Activated CD8-positive, alpha-beta T cell treated with anti-CD3 and anti-CD28 coated beads, Interleukin-2, amount 10 ng/mL, durations not matched to agents 7 days and 5 days (primary cell): ENCODE measurements at regions not wholly inside any gene's neighbourhood (a gene's known extent, or its start where the extent isn't known, plus 50 kb on each side); places are given as distances from the start of the nearest gene placed in this dataset.
A peak's percentile ranks its signal among the peaks of the same experiment; 100 is the strongest.
"Not testable (repeated sequence)": the region's sequence is repeated elsewhere in the genome, so short reads cannot be mapped to it uniquely, and the experiment has no call there.

Experiments
- ATAC-seq: fragments of 150-1000 bp; cut with Tn5 transposase; one replicate; pipeline ENCODE4 v1.10.0; 2021; ENCODE audit warnings: moderate library complexity
- CTCF ChIA-PET: fragments of 350-600 bp; sonication (Branson Sonifier 250); formaldehyde crosslinking; loops from one replicate; lab custom pipeline; 2021; ENCODE audit warnings: antibody characterized with exemption; lab: Charles Lee
- POLR2A ChIA-PET: fragments of 350-600 bp; sonication (Branson Sonifier 250); formaldehyde crosslinking; loops from one replicate; lab custom pipeline; 2021; ENCODE audit warnings: antibody characterized with exemption; lab: Charles Lee
- DNase-seq: peaks from one replicate; pipeline ENCODE4 v3.0.0-alpha.2; 2020
- H3K27ac Mint-ChIP-seq: one replicate; pipeline ENCODE4 v1.8.0; 2021; ENCODE audit warnings: mild to moderate bottlenecking, mixed read lengths
- H3K27me3 Mint-ChIP-seq: one replicate; pipeline ENCODE4 v1.8.0; 2021; ENCODE audit warnings: low read depth, mixed read lengths
- H3K36me3 Mint-ChIP-seq: one replicate; pipeline ENCODE4 v1.8.0; 2021; ENCODE audit warnings: low read depth, mixed read lengths
- H3K4me1 Mint-ChIP-seq: one replicate; pipeline ENCODE4 v1.8.0; 2021; ENCODE audit warnings: low read depth, mixed read lengths
- H3K4me3 Mint-ChIP-seq: one replicate; pipeline ENCODE4 v1.8.0; 2021; ENCODE audit warnings: mild to moderate bottlenecking, mixed read lengths
- H3K9me3 Mint-ChIP-seq: one replicate; pipeline ENCODE4 v1.8.0; 2022; ENCODE audit warnings: mixed read lengths; ENCODE audit not compliant: insufficient read depth

- POLR2A ChIA-PET: no interaction called here
- H3K27ac Mint-ChIP-seq: no peak overlapping the region
- no peaks in the 10 kb centered on the region for H3K9me3 Mint-ChIP-seq
- H3K4me1 Mint-ChIP-seq: peaks cover 4% of the 10 kb centered on the region
- peaks cover 10% of the 10 kb centered on the region for H3K27me3 Mint-ChIP-seq
- CTCF ChIA-PET: no interaction called here
- no peaks in the 10 kb centered on the region for H3K36me3 Mint-ChIP-seq
- no peak for ATAC-seq
- no peak for DNase-seq
- no peak overlapping the region for H3K4me3 Mint-ChIP-seq
These were observed 84.9 kb upstream of the NRN1 start for GRCh38 chr6:6091608-6092002.

DNA sequence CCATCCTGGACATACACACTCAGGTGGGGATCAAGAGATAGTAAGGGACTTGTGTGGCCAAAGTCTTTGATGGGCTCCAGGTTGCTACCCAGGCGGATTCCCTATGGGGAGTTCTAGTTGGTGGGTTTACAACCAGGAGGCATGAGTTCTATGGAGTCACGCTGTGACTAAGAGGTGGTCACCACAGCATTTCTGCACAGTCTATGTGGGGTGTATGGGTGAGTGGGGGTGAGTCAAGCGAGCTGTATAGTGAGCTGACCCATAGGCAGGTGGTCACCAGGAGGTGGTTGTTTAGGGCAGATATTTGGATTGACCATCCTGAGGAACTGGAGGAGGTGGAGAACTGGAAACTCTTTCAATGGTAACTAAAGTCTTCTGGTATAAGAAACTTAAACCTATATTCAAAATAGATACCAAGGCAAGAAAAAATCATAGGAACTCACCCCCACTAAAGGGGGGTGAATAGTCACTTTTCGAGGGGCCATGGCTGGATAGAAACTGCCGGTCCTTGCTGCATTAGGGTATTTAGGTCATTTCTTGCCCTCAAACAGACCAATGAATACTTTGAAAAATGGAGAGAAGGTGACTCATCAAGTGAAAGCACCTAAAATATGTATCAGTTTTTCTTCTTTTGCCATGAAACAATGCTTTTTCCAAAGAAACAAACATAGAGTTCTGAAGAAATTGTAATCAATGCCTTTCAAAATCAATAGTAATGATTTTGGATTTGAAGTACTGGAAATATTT is 84.3 kb upstream of the NRN1 start:
- no peaks in the 10 kb centered on the region for H3K9me3 Mint-ChIP-seq
- no peaks in the 10 kb centered on the region for H3K36me3 Mint-ChIP-seq
- H3K27me3 Mint-ChIP-seq: peaks cover 10% of the 10 kb centered on the region
- ChIA-PET CTCF (no interaction called here), POLR2A (interaction anchor here (0.6 kb wide), 1 partner anchor 627 kb away, joined by 3 read pairs; no protein-coding TSS in a partner anchor)
- H3K27ac Mint-ChIP-seq: no peak overlapping the region
- DNase-seq (no peak), ATAC-seq (no peak)
- H3K4me1 Mint-ChIP-seq: peaks cover 4% of the 10 kb centered on the region
- no peak overlapping the region for H3K4me3 Mint-ChIP-seq

- Mint-ChIP-seq H3K36me3 (no peaks in the 10 kb centered on the region), H3K4me3 (no peak overlapping the region), H3K4me1 (no peaks in the 10 kb centered on the region), H3K27me3 (peaks cover 3% of the 10 kb centered on the region), H3K27ac (no peak overlapping the region), H3K9me3 (no peaks in the 10 kb centered on the region)
- CTCF ChIA-PET: no interaction called here
- ATAC-seq: no peak
- POLR2A ChIA-PET: no interaction called here
- no peak for DNase-seq
These were observed 79.4 kb upstream of the NRN1 start for GRCh38 chr6:6085928-6086668.

DNA sequence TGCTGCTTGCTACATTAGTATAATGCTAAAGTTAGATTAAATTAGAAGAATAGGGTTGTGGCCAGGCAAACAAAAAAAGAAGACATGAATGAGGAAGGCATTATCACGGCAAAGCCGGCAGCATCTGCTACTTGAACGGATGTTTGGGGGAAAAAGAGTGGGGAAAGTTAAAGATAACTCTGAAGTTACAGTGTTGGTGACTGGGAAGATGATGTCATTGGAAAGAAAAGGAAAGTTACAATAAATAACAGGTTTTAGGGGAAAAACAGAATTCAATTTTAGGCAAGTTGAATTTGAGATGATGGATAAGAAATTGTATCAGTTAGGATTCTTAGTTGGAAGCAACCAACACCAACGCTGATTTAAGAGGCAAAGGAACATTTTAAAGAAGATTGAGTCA is 74.2 kb upstream of the NRN1 start:
- H3K4me3 Mint-ChIP-seq: no peak overlapping the region
- peaks cover 15% of the 10 kb centered on the region for H3K27me3 Mint-ChIP-seq
- H3K9me3 Mint-ChIP-seq: no peaks in the 10 kb centered on the region
- POLR2A ChIA-PET: no interaction called here
- no peak for ATAC-seq
- CTCF ChIA-PET: no interaction called here
- H3K4me1 Mint-ChIP-seq: no peaks in the 10 kb centered on the region
- DNase-seq: no peak
- H3K27ac Mint-ChIP-seq: no peak overlapping the region
- H3K36me3 Mint-ChIP-seq: no peaks in the 10 kb centered on the region

GRCh38 chr6:6074190-6074589 is 67.5 kb upstream of the NRN1 start:
- ChIA-PET POLR2A (no interaction called here), CTCF (interaction anchor here (1.2 kb wide), 1 partner anchor 473 kb away, joined by 3 read pairs; no protein-coding TSS in a partner anchor)
- Mint-ChIP-seq H3K4me1 (no peaks in the 10 kb centered on the region), H3K9me3 (no peaks in the 10 kb centered on the region), H3K4me3 (no peak overlapping the region), H3K27ac (no peak overlapping the region), H3K27me3 (peaks cover 31% of the 10 kb centered on the region), H3K36me3 (no peaks in the 10 kb centered on the region)
- ATAC-seq: no peak
- no peak for DNase-seq

DNA sequence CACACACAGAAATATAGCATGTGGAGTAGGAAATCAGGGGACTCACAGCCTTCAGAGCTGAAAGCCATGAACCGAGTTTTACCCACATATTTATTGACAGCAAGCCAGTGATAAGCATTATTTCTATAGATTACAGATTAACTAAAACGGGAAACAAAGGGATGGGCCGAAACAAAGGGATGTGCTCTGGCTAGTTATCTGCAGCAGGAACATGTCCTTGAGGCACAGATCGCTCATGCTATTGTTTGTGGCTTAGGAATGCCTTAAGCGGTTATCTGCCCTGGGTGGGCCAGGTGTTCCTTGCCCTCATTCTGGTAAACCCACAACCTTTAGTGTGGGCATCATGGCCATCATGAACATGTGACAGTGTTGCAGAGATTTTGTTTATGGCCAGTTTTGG is 61.4 kb upstream of the NRN1 start:
- H3K9me3 Mint-ChIP-seq, H3K27ac Mint-ChIP-seq, H3K4me1 Mint-ChIP-seq, H3K4me3 Mint-ChIP-seq, CTCF ChIA-PET, POLR2A ChIA-PET, DNase-seq, ATAC-seq, H3K36me3 Mint-ChIP-seq: not testable (repeated sequence)
- H3K27me3 Mint-ChIP-seq: peaks cover 19% of the 10 kb centered on the region

GRCh38 chr6:6058054-6058444 is 51.3 kb upstream of the NRN1 start:
- no peaks in the 10 kb centered on the region for H3K9me3 Mint-ChIP-seq
- no peak for DNase-seq
- H3K27me3 Mint-ChIP-seq: peaks cover 20% of the 10 kb centered on the region
- CTCF ChIA-PET: interaction anchor here (0.6 to 3.3 kb wide), 4 partner anchors 189 to 1524 kb away, joined by 3 to 22 read pairs (median 3); no protein-coding TSS in a partner anchor
- no peaks in the 10 kb centered on the region for H3K4me1 Mint-ChIP-seq
- no peak overlapping the region for H3K4me3 Mint-ChIP-seq
- no peaks in the 10 kb centered on the region for H3K36me3 Mint-ChIP-seq
- no peak for ATAC-seq
- POLR2A ChIA-PET: interaction anchor here (0.6 kb wide), 1 partner anchor 439 kb away, joined by 3 read pairs; no protein-coding TSS in a partner anchor
- no peak overlapping the region for H3K27ac Mint-ChIP-seq

DNA sequence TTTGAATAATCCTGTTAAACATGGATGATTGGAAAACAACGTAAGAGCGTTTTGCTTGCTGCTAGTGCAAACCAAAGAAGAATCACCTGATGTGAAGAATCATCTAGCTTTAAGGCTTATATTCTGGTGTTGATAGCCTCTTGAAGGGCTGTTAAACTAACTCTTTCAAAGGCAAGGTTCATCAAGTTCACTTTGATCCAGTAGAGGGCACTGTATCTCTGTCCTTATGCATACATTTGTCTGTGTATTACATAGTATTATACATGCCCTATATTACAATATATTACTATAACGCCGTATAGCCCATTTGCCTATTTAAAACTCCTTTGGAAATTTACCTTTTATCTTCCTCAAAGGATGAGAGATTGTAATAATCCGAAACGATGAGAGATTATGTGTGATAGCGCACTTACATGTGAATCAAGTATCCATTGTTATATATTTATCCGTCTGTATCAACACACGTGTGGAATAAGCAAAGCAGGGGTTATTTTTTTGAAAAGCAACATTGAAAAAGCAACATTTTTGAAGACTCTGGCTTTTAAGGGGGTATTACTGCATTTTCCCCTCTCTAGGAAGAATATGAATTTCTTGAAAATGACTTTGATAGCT is 50.8 kb upstream of the NRN1 start:
- ATAC-seq (no peak), DNase-seq (peak; percentile 31)
- Mint-ChIP-seq H3K4me1 (no peaks in the 10 kb centered on the region), H3K36me3 (no peaks in the 10 kb centered on the region), H3K4me3 (no peak overlapping the region), H3K9me3 (no peaks in the 10 kb centered on the region), H3K27me3 (peaks cover 20% of the 10 kb centered on the region), H3K27ac (no peak overlapping the region)
- POLR2A ChIA-PET: interaction anchor here (0.6 kb wide), 1 partner anchor 439 kb away, joined by 3 read pairs; no protein-coding TSS in a partner anchor
- CTCF ChIA-PET: interaction anchor here (0.6 to 3.3 kb wide), 7 partner anchors 10 to 1523 kb away, joined by 3 to 22 read pairs (median 3); no protein-coding TSS in a partner anchor
